NOMO-1 treated with DMSO at 0.1 percent for 48 hours (cell line): ENCODE measurements at regions not wholly inside any gene's neighbourhood (a gene's known extent, or its start where the extent isn't known, plus 50 kb on each side); places are given as distances from the start of the nearest gene placed in this dataset.

Source experiments
- DNase-seq: peaks from one replicate; lab custom pipeline; 2025; ENCODE audit not compliant: unreplicated experiment; lab: John Stamatoyannopoulos, UW

- no peak for DNase-seq
Observed at GRCh38 chr15:69730281-69731080, 277.9 kb downstream of the RPLP1 start.

GRCh38 chr15:69731081-69731330, 278.4 kb downstream of the RPLP1 start:
- no peak for DNase-seq

- no peak for DNase-seq
Observed at GRCh38 chr15:69731581-69731980, 279.0 kb downstream of the RPLP1 start.

GRCh38 chr15:69732133-69732532, 279.5 kb downstream of the RPLP1 start:
- no peak for DNase-seq

GRCh38 chr15:69734699-69735098, 282.1 kb downstream of the RPLP1 start:
- DNase-seq = no peak

- DNase-seq = no peak
Observed at GRCh38 chr15:69735121-69735520, 282.5 kb downstream of the RPLP1 start.

- no peak for DNase-seq
Observed at GRCh38 chr15:69736161-69736560, 283.5 kb downstream of the RPLP1 start.

GRCh38 chr15:69737916-69738315, 285.3 kb downstream of the RPLP1 start:
- no peak for DNase-seq

- DNase-seq = no peak
Observed at GRCh38 chr15:69740684-69741083, 288.1 kb downstream of the RPLP1 start.

- DNase-seq = no peak
Observed at GRCh38 chr15:69742361-69742760, 289.7 kb downstream of the RPLP1 start.

- DNase-seq = no peak
Observed at GRCh38 chr15:69743091-69743490, 290.5 kb downstream of the RPLP1 start.

- DNase-seq = no peak
Observed at GRCh38 chr15:69744391-69745162, 292.0 kb downstream of the RPLP1 start.

- DNase-seq = no peak
Observed at GRCh38 chr15:69747193-69747592, 294.6 kb downstream of the RPLP1 start.

- DNase-seq = no peak
Observed at GRCh38 chr15:69748131-69748530, 295.5 kb downstream of the RPLP1 start.

GRCh38 chr15:69748576-69749185, 296.1 kb downstream of the RPLP1 start:
- no peak for DNase-seq

GRCh38 chr15:69749274-69749673, 296.7 kb downstream of the RPLP1 start:
- DNase-seq = no peak

GRCh38 chr15:69749797-69750196, 297.2 kb downstream of the RPLP1 start:
- DNase-seq = no peak

GRCh38 chr15:69750253-69750652, 297.6 kb downstream of the RPLP1 start:
- DNase-seq = no peak

- no peak for DNase-seq
Observed at GRCh38 chr15:69751147-69751546, 298.5 kb downstream of the RPLP1 start.

GRCh38 chr15:69751566-69751965, 298.9 kb downstream of the RPLP1 start:
- no peak for DNase-seq

- DNase-seq = no peak
Observed at GRCh38 chr15:69753867-69754266, 301.2 kb downstream of the RPLP1 start.

GRCh38 chr15:69754313-69754712, 301.7 kb downstream of the RPLP1 start:
- DNase-seq = no peak
